Testis (tissue), 2 donors: ENCODE measurements at regions not wholly inside any gene's neighbourhood (a gene's known extent, or its start where the extent isn't known, plus 50 kb on each side); places are given as distances from the start of the nearest gene placed in this dataset.

Experiments
- DNase-seq: peaks from one replicate; pipeline ENCODE4 v3.0.0-alpha.2; 2019
- H3K27ac ChIP-seq, 2 donors: fragments of 200-600 bp; sonication (generic); one replicate each; pipeline ENCODE4 v1.5.1; 2019
- H3K27me3 ChIP-seq: fragments of 200-600 bp; sonication (generic); one replicate; pipeline ENCODE4 v1.5.1; 2019
- H3K36me3 ChIP-seq: fragments of 200-600 bp; sonication (generic); one replicate; pipeline ENCODE4 v1.5.1; 2017; ENCODE audit warnings: low read depth; ENCODE audit errors: missing control alignments
- H3K4me1 ChIP-seq: fragments of 200-600 bp; sonication (generic); one replicate; pipeline ENCODE4 v1.5.1; 2019
- H3K4me3 ChIP-seq, 2 donors: fragments of 200-600 bp; sonication (generic); one replicate each; pipeline ENCODE4 v1.5.1; 2017 to 2019
- H3K9me3 ChIP-seq: fragments of 200-600 bp; sonication (generic); one replicate; pipeline ENCODE4 v1.5.1; 2017
- CTCF ChIP-seq, 3 experiments: fragments of 450-650 bp in 2 of 3; fragments of 200-600 bp in 1 of 3; sonication (generic) in 1 of 3; IDR thresholded peaks; one replicate each; pipeline ENCODE4 v1.5.1; 2016 to 2019; ENCODE audit warnings: antibody characterized with exemption in 3 of 3, mild to moderate bottlenecking in 2 of 3, moderate library complexity in 1 of 3
- POLR2A ChIP-seq: fragments of 450-650 bp; IDR thresholded peaks from one replicate; pipeline ENCODE4 v1.6.1; 2017; ENCODE audit warnings: antibody characterized with exemption, mild to moderate bottlenecking, moderate library complexity
- WGBS, 2 donors: methylation state at CpG; one replicate each; pipeline ENCODE4 v1.1.5; 2018; 5-methylcytosine and 5-hydroxymethylcytosine counted together
- intact Hi-C: fragments of 100-400 bp; cut with DNase I; formaldehyde crosslinking; loops from one replicate; pipeline ENCODE4 v1.15.1; 2023; ENCODE audit warnings: low total_unique reads

GRCh38 chr5:165874851-165875250 is 2369.4 kb downstream of the MAT2B start:
- intact Hi-C loops: no loop called here
- TF ChIP-seq POLR2A: no peak
- TF ChIP-seq CTCF (IDR thresholded peaks at IDR 0.05): no peak
- no peak overlapping the region for H3K4me3 ChIP-seq
- H3K27me3 ChIP-seq: no peaks in the 10 kb centered on the region
- H3K4me1 ChIP-seq: no peaks in the 10 kb centered on the region
- H3K9me3 ChIP-seq: no peaks in the 10 kb centered on the region
- no peak for DNase-seq
- no peak overlapping the region for H3K27ac ChIP-seq
- WGBS, 2 donors: 96 to 98% methylated on average over 2 of the region's 2 CpGs
- H3K36me3 ChIP-seq: no peaks in the 10 kb centered on the region

GRCh38 chr5:165876538-165876937 is 2371.1 kb downstream of the MAT2B start:
- intact Hi-C loops: no loop called here
- Histone ChIP-seq H3K27me3 (no peaks in the 10 kb centered on the region), H3K4me1 (no peaks in the 10 kb centered on the region), H3K36me3 (no peaks in the 10 kb centered on the region), H3K9me3 (no peaks in the 10 kb centered on the region), H3K27ac (no peak overlapping the region), H3K4me3 (no peak overlapping the region)
- DNase-seq: no peak
- TF ChIP-seq POLR2A (no peak), CTCF (IDR thresholded peaks at IDR 0.05) (no peak)

GRCh38 chr5:165877475-165877874 is 2372.1 kb downstream of the MAT2B start:
- H3K9me3 ChIP-seq: no peaks in the 10 kb centered on the region
- 92 to 96% methylated on average over 3 of the region's 3 CpGs for WGBS, 2 donors
- no peak overlapping the region for H3K27ac ChIP-seq
- TF ChIP-seq POLR2A: no peak
- TF ChIP-seq CTCF (IDR thresholded peaks at IDR 0.05): no peak
- no peak overlapping the region for H3K4me3 ChIP-seq
- H3K36me3 ChIP-seq: no peaks in the 10 kb centered on the region
- intact Hi-C loops: no loop called here
- H3K4me1 ChIP-seq: no peaks in the 10 kb centered on the region
- no peaks in the 10 kb centered on the region for H3K27me3 ChIP-seq
- no peak for DNase-seq

GRCh38 chr5:165881259-165881658 is 2375.8 kb downstream of the MAT2B start:
- Histone ChIP-seq H3K36me3 (no peaks in the 10 kb centered on the region), H3K4me1 (no peaks in the 10 kb centered on the region), H3K27me3 (no peaks in the 10 kb centered on the region), H3K4me3 (no peak overlapping the region), H3K27ac (no peak overlapping the region), H3K9me3 (no peaks in the 10 kb centered on the region)
- TF ChIP-seq CTCF (IDR thresholded peaks at IDR 0.05) (no peak), POLR2A (no peak)
- 90 to 92% methylated on average over 2 of the region's 2 CpGs for WGBS, 2 donors
- intact Hi-C loops: no loop called here
- DNase-seq: no peak

GRCh38 chr5:165882099-165882498 is 2376.7 kb downstream of the MAT2B start:
- no peak for DNase-seq
- Histone ChIP-seq H3K27ac (no peak overlapping the region), H3K36me3 (no peaks in the 10 kb centered on the region), H3K4me1 (no peaks in the 10 kb centered on the region), H3K27me3 (no peaks in the 10 kb centered on the region), H3K4me3 (no peak overlapping the region), H3K9me3 (no peaks in the 10 kb centered on the region)
- TF ChIP-seq CTCF (IDR thresholded peaks at IDR 0.05) (no peak), POLR2A (no peak)
- intact Hi-C loops: no loop called here
- WGBS, 2 donors: 84 to 87% methylated on average over 3 of the region's 3 CpGs
